Renal pelvis (tissue), 1 donor: ENCODE measurements at regions not wholly inside any gene's neighbourhood (a gene's known extent, or its start where the extent isn't known, plus 50 kb on each side); places are given as distances from the start of the nearest gene placed in this dataset.
"Not testable (repeated sequence)": the region's sequence is repeated elsewhere in the genome, so short reads cannot be mapped to it uniquely, and the experiment has no call there.

Experiments used
- DNase-seq: peaks from one replicate; pipeline ENCODE4 v3.0.0-alpha.2; 2013

DNA sequence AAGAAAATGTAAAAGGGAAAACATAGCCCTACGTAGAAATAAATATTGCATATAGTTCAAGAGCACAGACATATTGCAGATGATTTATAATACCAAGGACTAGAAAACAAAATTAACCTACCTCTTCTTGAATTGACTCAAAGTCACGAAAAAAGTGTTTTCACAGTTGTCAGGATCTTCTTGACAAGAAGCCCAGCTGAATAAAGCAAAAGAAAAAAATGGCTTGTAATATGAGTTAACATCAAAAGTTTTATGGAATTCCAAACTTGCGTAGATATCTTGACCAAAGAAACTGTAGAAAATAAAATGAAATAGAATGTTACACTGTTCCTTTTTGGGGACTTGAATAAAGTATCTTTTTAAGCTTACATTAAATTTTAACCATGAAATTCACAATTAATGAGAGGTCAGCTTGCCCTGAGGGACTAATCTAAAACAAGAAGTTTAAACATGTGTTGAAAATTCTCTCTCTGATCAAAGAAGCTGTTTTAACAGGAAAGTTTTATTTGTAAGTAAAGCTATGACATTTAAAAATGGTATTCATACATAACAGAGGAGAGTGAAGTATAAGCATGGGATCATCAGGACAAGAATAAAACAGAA, 133.1 kb upstream of the SEMA3C start:
- DNase-seq = no peak

DNA sequence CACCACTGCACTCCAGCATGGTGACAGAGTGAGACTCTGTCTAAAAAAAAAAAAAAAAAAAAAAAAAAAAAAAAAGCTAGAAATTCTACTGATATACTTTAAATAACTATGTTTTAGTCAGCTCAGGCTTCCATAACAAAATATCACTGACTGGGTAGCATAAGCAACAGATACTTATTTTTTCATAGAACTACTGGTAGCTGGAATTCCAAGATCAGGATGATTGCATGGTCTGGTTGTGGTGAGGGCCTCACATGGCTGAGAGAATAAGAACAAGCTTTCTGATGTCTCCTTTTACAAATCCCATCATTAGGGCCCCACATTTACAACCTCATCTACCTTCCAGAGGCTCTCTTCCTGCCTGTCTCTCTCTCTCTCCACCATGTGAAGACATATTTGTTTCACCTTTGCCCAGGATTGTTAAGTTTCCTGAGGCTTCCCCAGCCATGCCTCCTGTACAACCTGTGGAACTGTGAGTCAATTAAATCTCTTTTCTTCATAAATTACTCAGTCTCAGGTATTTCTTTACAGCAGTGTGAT, 126.7 kb upstream of the SEMA3C start:
- DNase-seq = no peak

DNA sequence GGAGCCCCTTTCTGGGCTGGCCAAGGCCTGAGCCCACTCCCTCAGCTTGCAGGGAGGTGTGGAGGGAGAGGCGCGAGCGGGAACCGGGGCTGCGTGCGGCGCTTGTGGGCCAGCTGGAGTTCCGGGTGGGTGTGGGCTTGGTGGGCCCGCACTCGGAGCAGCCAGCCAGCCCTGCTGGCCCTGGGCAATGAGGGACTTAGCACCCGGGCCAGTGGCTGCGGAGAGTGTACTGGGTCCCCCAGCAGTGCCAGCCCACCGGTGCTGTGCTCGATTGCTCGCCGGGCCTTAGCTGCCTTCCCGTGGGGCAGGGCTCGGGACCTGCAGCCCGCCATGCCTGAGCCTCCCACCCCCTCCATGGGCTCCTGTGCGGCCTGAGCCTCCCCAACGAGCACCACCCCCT, 123.8 kb upstream of the SEMA3C start:
- not testable (repeated sequence) for DNase-seq

DNA sequence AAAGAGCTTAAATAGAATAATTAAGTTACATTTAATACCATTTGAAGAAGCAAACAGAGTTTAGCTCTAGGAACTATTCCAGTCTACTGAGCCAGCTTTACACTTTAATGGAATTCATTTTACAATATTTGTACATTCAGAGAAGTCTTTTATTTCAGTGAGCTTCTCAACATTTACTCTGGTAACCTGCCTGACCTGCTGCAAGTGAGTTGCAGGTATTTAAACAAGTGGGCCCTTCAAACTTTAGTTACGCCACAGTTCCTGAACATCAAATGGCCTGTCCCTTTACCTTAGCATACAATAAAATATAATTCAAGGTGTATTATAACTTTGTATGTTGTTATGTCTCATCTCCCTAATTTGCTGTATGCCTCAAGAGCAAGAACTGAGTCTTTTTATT, 121.6 kb upstream of the SEMA3C start:
- no peak for DNase-seq

DNA sequence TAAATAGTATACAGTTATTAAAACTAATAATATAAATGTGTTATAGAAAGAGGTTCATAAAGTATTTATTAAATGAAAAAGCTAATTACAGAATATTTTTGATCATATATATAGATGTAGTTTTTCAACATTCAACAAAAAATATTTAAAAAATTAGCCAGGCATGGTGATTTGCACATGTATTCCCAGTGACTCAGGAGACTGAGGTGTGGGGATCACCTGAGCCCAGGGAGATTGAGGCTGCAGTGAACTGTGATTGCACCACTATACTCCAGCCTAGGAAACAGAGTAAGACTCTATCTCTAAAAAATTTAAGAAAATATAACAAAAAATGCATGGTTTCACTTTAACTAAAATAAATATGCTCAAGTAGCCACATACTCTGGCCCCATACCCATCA, 118.0 kb upstream of the SEMA3C start:
- DNase-seq = no peak

DNA sequence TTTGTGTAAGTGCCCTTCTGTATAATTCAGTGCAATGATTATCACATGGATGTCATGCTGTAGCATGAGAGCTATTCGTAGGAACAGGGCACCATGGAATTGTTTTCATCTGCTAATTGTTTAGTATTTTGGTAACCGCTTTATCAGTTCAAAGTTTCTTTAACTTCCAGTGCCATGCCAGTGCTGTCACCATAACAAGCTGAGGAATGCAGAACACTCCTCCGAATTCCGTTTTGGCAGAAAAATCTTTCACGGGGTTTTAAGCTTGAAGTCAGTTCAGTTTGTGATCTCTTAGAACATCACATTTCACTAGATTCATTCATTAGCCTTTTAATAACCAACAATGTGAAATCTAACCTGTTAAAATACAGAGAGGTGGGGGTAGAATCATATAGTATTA, 117.2 kb upstream of the SEMA3C start:
- DNase-seq = no peak

DNA sequence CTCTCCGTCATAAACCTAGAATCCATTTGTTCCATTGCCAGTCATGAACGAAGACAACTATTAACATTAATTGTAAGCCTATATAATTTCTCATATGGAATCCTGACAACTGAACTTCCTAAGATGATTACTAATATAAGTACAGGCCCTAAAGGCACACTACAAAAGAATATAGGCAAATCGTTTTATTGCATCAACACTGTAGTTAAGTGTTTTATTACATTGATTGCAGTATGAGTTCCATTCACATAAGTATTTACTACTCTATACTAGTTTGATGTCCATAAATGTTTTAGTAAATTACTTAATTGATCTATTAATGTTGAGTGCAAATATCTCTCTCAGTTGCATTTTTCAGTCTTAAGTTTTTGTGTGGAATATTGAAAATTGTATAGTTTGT, 113.1 kb upstream of the SEMA3C start:
- no peak for DNase-seq

DNA sequence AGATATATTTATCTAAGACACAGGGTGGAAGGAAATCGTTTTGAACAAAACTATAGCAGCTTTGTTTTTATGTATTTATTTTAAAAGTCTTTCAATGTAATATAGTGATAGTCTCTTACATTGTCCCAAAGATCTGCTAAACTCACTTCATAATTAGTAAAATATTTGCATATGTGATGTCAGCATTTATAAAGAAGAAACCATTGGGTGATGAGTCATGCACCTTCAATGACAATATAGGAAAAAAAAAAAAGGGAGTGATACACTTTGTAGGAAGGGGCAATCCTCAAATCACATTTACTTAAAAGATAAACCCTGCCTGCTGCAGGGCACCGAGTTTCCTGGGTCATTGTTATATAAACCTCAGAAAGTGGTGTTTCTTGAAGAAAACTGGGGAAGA, 112.4 kb upstream of the SEMA3C start:
- no peak for DNase-seq

DNA sequence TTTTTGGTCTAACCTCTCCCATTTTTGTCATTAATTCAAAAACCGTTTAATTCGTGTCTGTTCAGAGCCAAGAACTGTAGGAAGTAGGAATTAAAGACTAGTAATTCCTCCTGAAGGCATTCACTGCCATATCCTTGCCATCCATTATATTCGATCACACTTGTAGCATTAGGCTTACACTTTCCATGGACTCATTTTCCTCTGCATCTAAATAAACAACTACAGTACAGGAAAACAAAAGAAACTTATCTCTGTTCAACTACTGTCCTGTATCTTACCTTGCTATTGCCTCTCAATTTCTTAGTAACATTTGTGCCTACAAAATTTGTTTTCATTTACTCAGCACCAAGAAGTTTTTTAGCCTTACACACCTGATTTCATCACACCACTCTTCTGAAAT, 111.6 kb upstream of the SEMA3C start:
- DNase-seq = no peak

DNA sequence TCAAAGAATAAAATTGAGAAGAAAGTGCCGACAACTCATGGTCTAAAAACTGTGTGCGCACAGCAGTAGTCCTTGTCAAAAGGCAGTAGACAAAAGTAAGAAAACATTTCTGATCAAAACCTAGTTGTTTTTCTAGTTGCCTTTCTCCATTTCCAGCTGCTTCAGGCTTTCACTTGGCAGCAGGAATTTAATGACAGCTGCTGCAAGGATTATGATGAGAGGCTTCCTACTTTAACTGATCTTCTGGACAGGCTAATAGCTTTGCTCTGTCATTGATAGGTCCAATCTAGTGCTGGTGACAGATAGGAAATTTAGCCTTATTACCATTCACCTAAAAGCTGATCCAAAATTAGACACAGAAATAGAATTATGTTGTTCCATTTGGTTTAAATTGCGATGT, 110.7 kb upstream of the SEMA3C start:
- DNase-seq = no peak

DNA sequence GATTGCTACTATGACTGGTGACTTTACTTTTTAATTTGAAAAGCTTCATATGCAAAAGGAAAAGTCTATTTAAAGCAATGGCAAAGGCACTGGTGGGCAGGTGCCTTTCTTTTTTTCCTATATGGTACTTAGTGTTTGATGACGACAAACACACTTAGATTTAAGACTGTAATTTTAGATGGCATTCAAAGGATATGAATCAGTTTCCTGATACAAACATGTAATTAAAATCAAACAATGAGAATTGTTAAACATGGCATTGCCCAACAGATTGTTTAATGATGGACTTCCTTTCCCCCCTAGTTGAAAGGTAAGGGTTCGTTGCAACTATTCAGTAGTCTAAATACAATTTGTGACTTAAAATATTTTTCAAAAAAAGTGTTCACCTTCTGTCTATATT, 106.5 kb upstream of the SEMA3C start:
- DNase-seq = no peak

DNA sequence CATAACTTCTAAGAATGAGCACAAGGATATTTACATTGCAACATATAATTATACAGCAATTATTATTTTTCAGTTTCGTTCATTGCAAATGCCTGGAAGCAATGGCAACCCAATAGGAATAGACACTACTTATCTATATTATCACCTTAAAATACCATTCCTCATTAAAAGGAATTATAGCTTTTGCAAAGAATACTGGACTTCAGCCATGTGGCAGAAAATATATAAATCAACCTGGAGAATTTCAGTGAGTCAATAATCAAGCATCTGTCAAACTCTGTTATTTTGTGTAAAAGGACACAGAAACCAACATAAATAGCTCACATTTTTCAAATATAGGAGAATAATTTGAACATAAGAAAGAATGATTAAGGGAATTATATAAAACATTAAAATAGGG, 96.1 kb upstream of the SEMA3C start:
- no peak for DNase-seq

DNA sequence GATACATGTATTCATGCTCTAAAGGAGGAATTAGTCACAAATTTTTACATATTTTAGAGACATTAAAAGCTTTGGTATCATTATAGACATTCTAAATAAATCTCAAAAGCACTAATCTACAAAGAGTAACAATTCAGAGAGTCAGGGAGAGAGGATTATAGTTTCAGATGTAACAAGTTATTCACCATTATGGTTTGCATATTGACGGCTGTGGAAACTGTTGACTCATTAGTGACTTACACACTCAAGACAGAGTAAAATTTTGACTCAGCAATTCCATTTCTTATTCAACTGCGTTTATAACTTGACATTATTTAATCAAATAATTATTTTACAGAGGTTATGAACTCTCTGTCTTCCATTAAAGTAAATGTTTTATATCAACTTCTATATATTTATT, 95.4 kb upstream of the SEMA3C start:
- DNase-seq = no peak

DNA sequence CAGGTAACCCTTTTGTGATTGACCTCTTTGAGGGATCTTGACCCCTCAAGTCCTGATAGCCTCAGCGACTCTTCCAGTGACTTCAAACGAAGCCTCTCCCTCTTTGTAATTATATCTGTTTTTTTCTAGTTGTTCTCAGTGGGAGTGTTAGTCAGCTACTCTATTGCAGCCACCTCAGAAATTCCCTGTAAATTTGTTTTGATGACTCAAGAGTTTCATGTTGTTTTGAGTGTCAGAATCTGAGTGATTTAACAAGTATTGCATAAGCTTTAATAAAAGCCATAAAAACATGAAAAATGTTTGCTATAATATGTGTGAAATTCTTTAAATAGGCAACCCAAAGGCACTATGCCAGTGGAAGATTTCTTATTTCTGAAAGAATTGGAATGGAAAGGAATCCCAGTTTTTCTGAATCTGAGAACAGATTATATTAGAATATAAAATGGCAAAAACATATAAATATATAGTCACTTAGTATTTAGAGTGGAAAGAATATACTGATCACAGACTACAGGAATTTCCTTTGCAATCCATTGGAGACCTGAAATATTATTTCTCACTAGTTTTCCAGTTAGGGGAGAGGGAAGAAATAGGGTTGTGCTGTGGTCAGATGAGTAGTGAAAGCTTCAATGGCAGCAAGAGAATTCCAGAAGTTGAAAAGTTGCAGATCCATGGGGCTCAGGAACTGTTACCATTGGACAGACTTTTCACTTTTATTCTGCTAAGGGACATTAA, 94.4 kb upstream of the SEMA3C start:
- DNase-seq = no peak

DNA sequence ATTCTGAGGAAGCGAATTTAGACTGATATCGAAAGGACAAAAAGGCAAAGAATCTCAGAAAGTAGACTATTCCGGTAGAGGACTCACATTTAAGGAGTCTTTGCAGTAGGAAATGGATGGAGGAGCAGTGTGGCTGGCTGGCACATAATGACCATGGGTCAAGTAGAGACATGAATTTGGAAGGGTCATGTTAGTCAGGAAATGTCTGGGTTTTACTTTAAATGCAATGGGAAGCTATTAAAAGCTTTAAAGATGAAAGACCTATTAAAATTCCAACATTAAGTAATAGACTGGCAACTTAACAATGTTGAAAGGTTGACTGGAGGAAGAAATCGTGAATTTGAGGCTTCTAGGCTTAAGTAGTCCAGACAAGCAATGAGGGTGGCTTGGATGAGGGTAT, 90.0 kb upstream of the SEMA3C start:
- DNase-seq = no peak

DNA sequence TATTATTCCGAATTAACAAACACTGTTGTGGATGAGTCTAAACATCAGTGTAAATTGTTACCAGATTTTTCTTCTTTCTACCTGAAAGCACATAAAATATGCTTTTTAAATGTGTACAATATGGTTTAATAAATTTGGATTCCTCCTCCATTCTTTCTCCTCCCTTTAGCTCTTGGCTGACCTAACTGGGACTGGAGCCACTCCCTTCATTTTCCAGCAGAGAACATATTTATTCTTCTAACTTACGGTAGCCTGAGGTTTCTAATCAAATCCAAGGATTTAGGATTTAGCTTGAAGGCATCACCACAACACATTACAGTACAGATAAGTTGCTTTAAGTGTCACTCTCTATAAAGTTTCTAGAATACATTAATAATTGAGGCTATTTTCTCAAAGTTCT, 88.2 kb upstream of the SEMA3C start:
- no peak for DNase-seq

DNA sequence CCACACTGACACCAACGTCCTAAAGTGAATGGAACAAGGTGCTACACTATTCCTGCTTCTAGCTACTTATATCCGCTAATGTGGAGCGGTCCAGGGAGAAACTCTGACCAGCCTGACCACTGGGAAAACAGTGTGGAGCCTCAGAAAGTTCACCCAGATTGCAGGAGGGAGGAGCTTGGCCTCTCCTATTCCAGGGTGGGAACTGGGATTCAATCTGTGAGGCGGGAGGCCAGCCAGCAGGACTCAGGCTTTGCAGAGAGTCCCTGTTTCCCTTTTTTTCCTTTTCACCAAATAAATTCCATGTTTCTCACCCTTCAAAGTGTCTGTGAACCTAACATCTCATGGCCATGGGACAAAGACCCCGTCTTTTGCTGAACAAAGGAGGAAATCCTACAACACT, 86.4 kb upstream of the SEMA3C start:
- DNase-seq = no peak

DNA sequence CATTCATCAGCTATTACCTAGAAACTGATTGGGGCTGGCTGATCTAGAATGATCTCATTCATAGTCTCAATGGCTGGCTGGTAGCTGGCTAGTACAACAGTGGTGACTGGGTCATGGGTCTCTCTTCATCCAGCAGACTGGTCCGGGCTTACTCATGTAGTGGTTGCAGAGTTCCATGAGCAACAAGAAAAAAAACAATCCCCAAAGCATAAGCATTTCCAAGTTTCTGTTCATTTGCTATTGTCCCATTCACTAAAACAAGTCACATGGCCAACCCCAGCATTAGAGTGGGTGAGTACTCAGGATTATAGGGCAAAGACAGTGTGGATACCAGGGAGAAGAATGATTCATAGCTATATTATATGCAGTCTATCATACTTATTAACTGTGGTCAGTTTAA, 85.2 kb upstream of the SEMA3C start:
- DNase-seq = no peak

DNA sequence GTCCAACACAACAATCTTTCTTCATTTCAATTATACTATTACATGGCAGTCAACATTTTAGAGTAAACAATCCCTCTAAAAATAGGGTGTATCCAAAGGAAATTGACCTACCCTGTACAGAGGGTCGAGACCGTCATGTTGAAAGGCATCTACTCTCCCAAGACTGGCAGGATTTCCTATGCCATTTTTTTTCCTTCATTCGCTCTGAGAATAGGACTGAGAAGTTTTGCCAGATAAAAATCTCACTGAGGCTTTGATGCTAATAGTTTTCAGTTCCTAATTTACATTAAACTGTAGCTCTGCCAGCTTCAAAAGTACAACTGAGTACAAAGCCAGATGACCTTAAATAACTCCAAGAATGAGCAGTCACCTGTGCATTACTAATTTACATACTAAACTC, 84.5 kb upstream of the SEMA3C start:
- no peak for DNase-seq

DNA sequence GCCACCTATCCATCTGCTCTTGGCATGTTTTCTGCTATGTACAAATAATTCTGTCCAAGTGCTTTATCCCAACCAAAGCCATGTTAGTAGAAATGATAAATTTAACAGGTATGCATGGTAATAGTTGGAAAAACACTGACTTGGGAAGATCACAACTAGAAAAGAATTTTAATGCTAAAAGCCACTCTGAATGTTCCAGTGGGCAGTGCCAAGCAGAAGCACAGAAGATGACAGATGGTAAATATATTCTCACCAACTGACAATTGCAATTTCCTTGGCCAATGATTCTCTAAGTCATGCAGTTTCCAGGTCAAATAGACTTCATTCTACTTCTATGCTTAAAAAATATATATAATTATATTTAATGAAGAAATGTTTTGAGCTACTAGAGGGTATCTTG, 83.6 kb upstream of the SEMA3C start:
- no peak for DNase-seq

DNA sequence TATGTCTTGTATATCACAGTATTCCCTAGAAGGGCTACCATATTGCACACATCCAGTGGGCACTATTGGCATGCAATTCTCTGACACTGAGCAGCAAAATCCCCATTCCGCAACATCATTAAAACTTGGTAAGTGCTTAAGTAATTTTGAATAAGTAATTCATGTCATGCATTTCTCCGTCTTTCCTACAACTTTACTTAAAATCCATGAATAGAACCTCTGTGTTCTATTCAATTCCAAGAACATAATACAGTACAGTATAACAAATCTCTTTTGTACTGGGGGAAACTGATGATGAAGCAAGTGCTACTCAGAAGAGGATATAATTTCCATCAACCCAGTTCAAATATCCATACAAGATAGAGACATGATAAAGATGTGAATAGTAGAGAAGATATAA, 80.9 kb upstream of the SEMA3C start:
- DNase-seq = no peak

DNA sequence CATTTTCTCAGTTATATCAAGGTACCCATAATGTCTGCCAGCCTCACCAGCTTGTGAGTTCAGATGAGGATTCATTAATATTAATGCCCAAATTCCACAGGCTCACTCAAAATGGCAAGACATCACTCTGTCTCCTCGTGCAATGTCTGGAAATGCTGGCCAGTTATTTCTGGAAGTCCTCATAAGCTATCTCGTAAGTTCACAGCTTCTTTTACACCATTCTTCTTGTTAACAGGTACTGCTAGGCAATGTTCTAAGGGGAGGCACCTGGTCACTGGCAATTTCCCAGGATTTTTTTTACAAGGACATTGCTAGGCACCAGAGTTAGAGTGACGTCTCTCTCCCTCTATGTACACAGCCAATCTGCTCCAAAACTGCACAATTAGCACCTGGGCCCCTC, 80.2 kb upstream of the SEMA3C start:
- no peak for DNase-seq

DNA sequence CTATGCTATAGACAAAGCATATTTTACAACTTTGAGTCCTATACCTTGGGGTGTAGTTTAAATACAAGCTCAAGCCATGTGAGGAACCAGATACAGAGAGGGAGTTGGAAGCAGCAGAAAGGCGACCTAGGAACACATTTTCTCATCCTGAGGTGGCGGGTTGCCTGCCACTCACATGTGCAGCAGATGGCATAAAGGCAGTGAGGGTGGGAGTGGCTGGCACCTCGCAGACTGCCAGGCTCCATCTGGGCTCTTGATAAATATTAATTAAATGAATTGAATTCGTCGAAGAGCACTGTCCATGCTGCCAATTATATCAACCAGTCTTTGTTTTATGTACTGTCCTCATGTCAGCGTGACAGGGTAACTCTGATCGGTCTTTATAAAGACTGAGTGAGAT, 79.0 kb upstream of the SEMA3C start:
- DNase-seq = no peak

DNA sequence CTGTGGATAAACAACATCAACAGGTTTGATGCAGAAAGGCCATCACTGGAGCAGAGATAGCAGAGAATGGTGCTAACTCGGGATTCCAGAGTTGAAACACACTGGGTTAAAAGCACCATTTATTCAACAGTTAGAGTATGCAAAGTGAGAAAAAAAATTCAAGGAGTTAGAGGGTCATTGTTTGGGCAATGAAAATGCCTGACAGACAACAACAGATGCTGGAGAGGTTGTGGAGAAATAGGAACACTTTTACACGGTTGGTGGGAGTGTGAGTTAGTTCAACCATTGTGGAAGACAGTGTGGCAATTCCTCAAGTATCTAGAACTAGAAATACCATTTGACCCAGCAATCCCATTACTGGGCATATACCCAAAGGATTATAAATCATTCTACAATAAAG, 77.4 kb upstream of the SEMA3C start:
- DNase-seq = not testable (repeated sequence)
